H9 (cell line): ENCODE measurements at regions not wholly inside any gene's neighbourhood (a gene's known extent, or its start where the extent isn't known, plus 50 kb on each side); places are given as distances from the start of the nearest gene placed in this dataset.

Experiments
- DNase-seq: peaks from one replicate; pipeline ENCODE4 v3.0.0-alpha.2; 2017
- H2AFZ ChIP-seq: one replicate; pipeline ENCODE4 v1.6.1; 2013; ENCODE audit warnings: mild to moderate bottlenecking, low read length, control low read depth, moderate library complexity
- H2AK5ac ChIP-seq: 2 replicates; pipeline ENCODE4 v1.6.1; 2013; ENCODE audit warnings: low read length, control low read depth, mixed read lengths; ENCODE audit not compliant: insufficient read length
- H2BK120ac ChIP-seq: one replicate; pipeline ENCODE4 v1.6.1; 2013; ENCODE audit warnings: low read depth, mild to moderate bottlenecking, low read length, control low read depth, inconsistent platforms; ENCODE audit not compliant: poor library complexity, severe bottlenecking
- H2BK12ac ChIP-seq: 2 replicates; pipeline ENCODE4 v1.6.1; 2013; ENCODE audit warnings: low read length, control low read depth, mixed read lengths, low read depth; ENCODE audit not compliant: insufficient read length
- H2BK15ac ChIP-seq: 2 replicates; pipeline ENCODE4 v1.6.1; 2013; ENCODE audit warnings: low read depth, low read length, control low read depth
- H2BK20ac ChIP-seq: one replicate; pipeline ENCODE4 v1.6.1; 2013; ENCODE audit warnings: low read depth, mild to moderate bottlenecking, low read length, control low read depth, inconsistent platforms; ENCODE audit not compliant: poor library complexity, severe bottlenecking
- H2BK5ac ChIP-seq: 2 replicates; pipeline ENCODE4 v1.6.1; 2013; ENCODE audit warnings: low read length, control low read depth, mixed read lengths; ENCODE audit not compliant: insufficient read length
- H3K14ac ChIP-seq: 2 replicates; pipeline ENCODE4 v1.6.1; 2013; ENCODE audit warnings: low read length, control low read depth; ENCODE audit not compliant: insufficient read depth
- H3K18ac ChIP-seq: 2 replicates; pipeline ENCODE4 v1.6.1; 2013; ENCODE audit warnings: low read depth, mild to moderate bottlenecking, mixed read lengths, low read length, control low read depth; ENCODE audit not compliant: insufficient read length
- H3K23ac ChIP-seq: 2 replicates; pipeline ENCODE4 v1.6.1; 2013; ENCODE audit warnings: low read length, control low read depth, mixed read lengths, low read depth; ENCODE audit not compliant: insufficient read length
- H3K23me2 ChIP-seq: 2 replicates; pipeline ENCODE4 v1.6.1; 2013; ENCODE audit warnings: low read depth, mild to moderate bottlenecking, mixed read lengths, low read length, control low read depth; ENCODE audit not compliant: insufficient read length, poor library complexity, severe bottlenecking
- H3K27ac ChIP-seq: 2 replicates; pipeline ENCODE4 v1.5.1; 2013; ENCODE audit warnings: low read length, control low read depth, mixed read lengths, low read depth; ENCODE audit not compliant: insufficient read length
- H3K27me3 ChIP-seq: 2 replicates; pipeline ENCODE4 v1.6.1; 2013; ENCODE audit warnings: low read length, control low read depth, inconsistent platforms; ENCODE audit not compliant: insufficient read depth
- H3K4ac ChIP-seq: 2 replicates; pipeline ENCODE4 v1.6.1; 2013; ENCODE audit warnings: low read depth, mild to moderate bottlenecking, control low read depth, inconsistent platforms, low read length, moderate library complexity
- H3K4me1 ChIP-seq: 2 replicates; pipeline ENCODE4 v1.6.1; 2013; ENCODE audit warnings: low read length, control low read depth, inconsistent platforms; ENCODE audit not compliant: insufficient read depth
- H3K4me2 ChIP-seq: 2 replicates; pipeline ENCODE4 v1.6.1; 2013; ENCODE audit warnings: low read length, control low read depth, mixed read lengths; ENCODE audit not compliant: insufficient read length, insufficient read depth
- H3K56ac ChIP-seq: 2 replicates; pipeline ENCODE4 v1.6.1; 2013; ENCODE audit warnings: low read depth, mild to moderate bottlenecking, mixed read lengths, low read length, control low read depth; ENCODE audit not compliant: insufficient read length
- H3K79me1 ChIP-seq: 2 replicates; pipeline ENCODE4 v1.6.1; 2013; ENCODE audit warnings: low read depth, mild to moderate bottlenecking, moderate library complexity, low read length, control low read depth, inconsistent platforms; ENCODE audit not compliant: insufficient read depth, poor library complexity, severe bottlenecking
- H3K79me2 ChIP-seq: 2 replicates; pipeline ENCODE4 v1.6.1; 2013; ENCODE audit warnings: low read length, control low read depth, inconsistent platforms; ENCODE audit not compliant: insufficient read depth
- H3K9ac ChIP-seq: 2 replicates; pipeline ENCODE4 v1.6.1; 2013; ENCODE audit warnings: low read length, control low read depth, mixed read lengths; ENCODE audit not compliant: insufficient read length; ENCODE audit errors: extremely low read depth
- H3K9me3 ChIP-seq: one replicate; pipeline ENCODE4 v1.6.1; 2013; ENCODE audit warnings: low read depth, low read length, inconsistent platforms; ENCODE audit not compliant: control insufficient read depth
- H3T11ph ChIP-seq: one replicate; pipeline ENCODE4 v1.6.1; 2013; ENCODE audit warnings: mild to moderate bottlenecking, low read length, control low read depth, inconsistent platforms
- H4K20me1 ChIP-seq: one replicate; pipeline ENCODE4 v1.6.1; 2013; ENCODE audit not compliant: control insufficient read depth, insufficient read length, insufficient read depth
- H4K5ac ChIP-seq: 2 replicates; pipeline ENCODE4 v1.6.1; 2013; ENCODE audit warnings: low read depth, mild to moderate bottlenecking, mixed read lengths, low read length, control low read depth; ENCODE audit not compliant: insufficient read length
- H4K8ac ChIP-seq: replicated peaks from 2 replicates; pipeline ENCODE4 v1.6.1; 2013; ENCODE audit warnings: low read length, control low read depth, mixed read lengths, low read depth; ENCODE audit not compliant: insufficient read length
- H4K91ac ChIP-seq: 2 replicates; pipeline ENCODE4 v1.6.1; 2013; ENCODE audit warnings: low read depth, mild to moderate bottlenecking, moderate library complexity, mixed read lengths, low read length, control low read depth; ENCODE audit not compliant: insufficient read length
- H3K27ac Mint-ChIP-seq, 3 experiments: 2 replicates in 2 of 3; 3 replicates in 1 of 3; pipeline ENCODE4 v1.8.0; 2020 to 2021; ENCODE audit warnings: mixed read lengths in 3 of 3, mild to moderate bottlenecking in 1 of 3, moderate library complexity in 1 of 3
- H3K27me3 Mint-ChIP-seq: 2 replicates; pipeline ENCODE4 v1.8.0; 2021; ENCODE audit warnings: low read depth, mild to moderate bottlenecking, moderate library complexity, mixed read lengths
- H3K36me3 Mint-ChIP-seq, 3 experiments: 2 replicates in 2 of 3; 3 replicates in 1 of 3; pipeline ENCODE4 v1.8.0; 2020 to 2021; ENCODE audit warnings: low read depth in 3 of 3, mixed read lengths in 3 of 3; ENCODE audit not compliant: insufficient read depth in 1 of 3
- H3K4me1 Mint-ChIP-seq, 2 experiments: 2 replicates each; pipeline ENCODE4 v1.8.0; 2020; ENCODE audit warnings: mixed read lengths in 2 of 2
- H3K4me3 Mint-ChIP-seq, 2 experiments: 2 replicates in 1 of 2; 3 replicates in 1 of 2; pipeline ENCODE4 v1.8.0; 2020 to 2021; ENCODE audit warnings: mild to moderate bottlenecking in 2 of 2, mixed read lengths in 2 of 2, moderate library complexity in 1 of 2
- H3K9me3 Mint-ChIP-seq, 2 experiments: 2 replicates in 1 of 2; 3 replicates in 1 of 2; pipeline ENCODE4 v1.8.0; 2020; ENCODE audit warnings: mild to moderate bottlenecking in 2 of 2, mixed read lengths in 2 of 2, moderate library complexity in 1 of 2
- WGBS: extraction: QIAGEN DNeasy Blood & Tissue Kit; methylation state at CpG from one replicate; pipeline ENCODE4 v1.1.7; 2013; ENCODE audit warnings: missing lambda C conversion rate, low lambda C conversion rate, mixed read lengths; ENCODE audit not compliant: insufficient read length; ENCODE audit errors: extremely low coverage; 5-methylcytosine and 5-hydroxymethylcytosine counted together
- TF ChIP-seq, protein P1 (sequence below): fragments of 200-600 bp; sonication (generic); conservative IDR thresholded peaks from 3 replicates; pipeline ENCODE4 v1.8.0; 2021; ENCODE audit warnings: antibody characterized with exemption, mild to moderate bottlenecking

DNA sequence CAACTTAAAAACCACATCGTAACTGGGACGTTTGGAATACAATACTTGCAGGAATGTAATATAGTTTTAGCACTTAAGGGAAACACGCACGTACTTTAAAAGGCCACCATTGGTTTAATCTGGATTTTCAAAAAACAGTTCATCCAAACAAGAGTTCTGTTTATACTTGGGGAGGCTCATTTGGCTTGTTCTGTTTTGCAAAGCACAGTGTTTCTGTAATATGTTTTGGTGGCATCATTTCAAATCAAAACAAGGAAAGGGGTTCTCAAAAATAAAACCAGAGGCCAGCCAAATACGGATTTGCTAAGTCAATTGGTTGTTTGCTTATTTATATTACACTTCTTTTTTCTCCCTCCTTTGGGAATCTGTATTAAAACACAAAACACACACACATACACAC is 656.1 kb upstream of the SOX9 start:
- no peak overlapping the region for H3K23ac ChIP-seq
- H2BK12ac ChIP-seq, result no peak overlapping the region
- H3K79me2 ChIP-seq, result no peaks in the 10 kb centered on the region
- H2AFZ ChIP-seq, result no peak overlapping the region
- Mint-ChIP-seq H3K27me3 (peaks cover 2% of the 10 kb centered on the region), H3K4me1 (peaks cover 23 to 36% of the 10 kb centered on the region in 2 experiments), H3K4me3 (no peak overlapping the region), H3K27ac (no peak overlapping the region), H3K9me3 (peaks cover 0 to 3% of the 10 kb centered on the region in 2 experiments; a peak in 1 of 5 replicates), H3K36me3 (peaks cover 0 to 4% (median 0%) of the 10 kb centered on the region in 3 experiments; a peak in 2 of 7 replicates)
- DNase-seq, result no peak
- no peak overlapping the region for H3K9ac ChIP-seq
- TF ChIP-seq, protein P1, sequence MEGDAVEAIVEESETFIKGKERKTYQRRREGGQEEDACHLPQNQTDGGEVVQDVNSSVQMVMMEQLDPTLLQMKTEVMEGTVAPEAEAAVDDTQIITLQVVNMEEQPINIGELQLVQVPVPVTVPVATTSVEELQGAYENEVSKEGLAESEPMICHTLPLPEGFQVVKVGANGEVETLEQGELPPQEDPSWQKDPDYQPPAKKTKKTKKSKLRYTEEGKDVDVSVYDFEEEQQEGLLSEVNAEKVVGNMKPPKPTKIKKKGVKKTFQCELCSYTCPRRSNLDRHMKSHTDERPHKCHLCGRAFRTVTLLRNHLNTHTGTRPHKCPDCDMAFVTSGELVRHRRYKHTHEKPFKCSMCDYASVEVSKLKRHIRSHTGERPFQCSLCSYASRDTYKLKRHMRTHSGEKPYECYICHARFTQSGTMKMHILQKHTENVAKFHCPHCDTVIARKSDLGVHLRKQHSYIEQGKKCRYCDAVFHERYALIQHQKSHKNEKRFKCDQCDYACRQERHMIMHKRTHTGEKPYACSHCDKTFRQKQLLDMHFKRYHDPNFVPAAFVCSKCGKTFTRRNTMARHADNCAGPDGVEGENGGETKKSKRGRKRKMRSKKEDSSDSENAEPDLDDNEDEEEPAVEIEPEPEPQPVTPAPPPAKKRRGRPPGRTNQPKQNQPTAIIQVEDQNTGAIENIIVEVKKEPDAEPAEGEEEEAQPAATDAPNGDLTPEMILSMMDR, result no peak
- no peaks in the 10 kb centered on the region for H4K20me1 ChIP-seq
- H4K91ac ChIP-seq, result no peak overlapping the region
- H2BK120ac ChIP-seq, result no peak overlapping the region
- H3K18ac ChIP-seq, result no peak overlapping the region
- H3K56ac ChIP-seq, result no peak overlapping the region
- WGBS, result no CpG with 5 or more reads among the region's 5 CpGs
- H2AK5ac ChIP-seq, result no peak overlapping the region
- H3K23me2 ChIP-seq, result no peaks in the 10 kb centered on the region
- H4K5ac ChIP-seq, result no peak overlapping the region
- no peak overlapping the region for H3K27ac ChIP-seq
- no peak overlapping the region for H3K4me2 ChIP-seq
- H2BK5ac ChIP-seq, result no peak overlapping the region
- no peak overlapping the region for H3T11ph ChIP-seq
- no peak overlapping the region for H2BK20ac ChIP-seq
- H4K8ac ChIP-seq, result no peak overlapping the region
- no peak overlapping the region for H2BK15ac ChIP-seq
- H3K9me3 ChIP-seq, result no peaks in the 10 kb centered on the region
- H3K27me3 ChIP-seq, result no peaks in the 10 kb centered on the region
- no peaks in the 10 kb centered on the region for H3K79me1 ChIP-seq
- H3K4ac ChIP-seq, result no peak overlapping the region
- H3K4me1 ChIP-seq, result peaks cover 4% of the 10 kb centered on the region; the same call in 1 of the 2 replicates
- no peak overlapping the region for H3K14ac ChIP-seq
